ENCODE measurements at regions not wholly inside any gene's neighbourhood (a gene's known extent, or its start where the extent isn't known, plus 50 kb on each side); places are given as distances from the start of the nearest gene placed in this dataset.
A peak's percentile ranks its signal among the peaks of the same experiment; 100 is the strongest.

DNA sequence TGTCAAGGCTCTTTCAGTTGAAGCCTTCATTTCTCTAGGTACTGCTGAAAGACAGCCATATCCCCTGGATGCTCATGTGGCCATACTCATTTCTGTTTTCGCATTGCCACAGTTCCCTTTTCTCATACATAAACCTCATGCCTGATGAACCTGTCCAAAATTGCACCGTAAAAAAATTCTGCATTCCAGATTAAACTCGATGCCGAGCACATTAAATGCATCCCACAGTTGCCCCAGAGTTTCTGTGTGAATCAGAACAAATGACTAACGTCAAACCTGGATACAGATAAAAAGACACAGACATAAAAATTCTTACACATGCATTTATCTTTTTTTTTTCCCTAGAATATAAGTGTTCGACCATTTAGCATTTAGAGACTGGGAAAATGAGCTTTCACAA lies 288.2 kb downstream of the COG6 start:
- no peaks in the 10 kb centered on the region for H4K20me1 ChIP-seq (ENCODE audit: control insufficient read depth, extremely low read depth, insufficient read depth, low read length)

DNA sequence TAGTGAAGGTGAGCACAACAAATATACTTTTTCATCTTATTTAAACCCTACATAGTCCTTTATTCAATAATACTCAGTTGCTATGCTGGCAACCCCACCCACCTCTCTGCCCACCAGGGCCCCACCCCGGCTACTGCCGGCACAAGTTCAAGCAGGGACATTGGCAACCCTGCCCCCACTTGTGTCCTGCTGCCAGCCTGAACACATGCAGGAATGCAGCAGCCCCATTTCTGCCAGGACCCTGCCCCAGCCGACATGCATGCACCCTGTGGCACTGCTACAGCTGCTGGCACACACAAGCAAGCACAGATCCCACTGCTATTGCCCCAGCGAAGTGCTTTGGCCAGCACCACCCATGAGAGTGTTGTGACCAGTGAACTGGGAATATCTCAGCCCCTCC lies 289.8 kb downstream of the COG6 start:
- no peak for FAIRE-seq
- Histone ChIP-seq H3K4me3 (ENCODE audit: control insufficient read depth in 2 of 3, extremely low read depth in 1 of 3, insufficient read depth in 2 of 3, low read depth in 1 of 3, low read length in 3 of 3) (no peak overlapping the region), H3K9ac (ENCODE audit: control insufficient read depth, extremely low read depth, insufficient read depth, low read length) (no peak overlapping the region), H3K79me2 (ENCODE audit: control insufficient read depth, insufficient read depth, low read length) (no peaks in the 10 kb centered on the region), H3K4me2 (ENCODE audit: control insufficient read depth, extremely low read depth, insufficient read depth, low read depth, low read length) (no peak overlapping the region), H2AFZ (ENCODE audit: control insufficient read depth, low read length) (no peak overlapping the region), H3K9me3 (ENCODE audit: control insufficient read depth, low read depth, low read length) (no peaks in the 10 kb centered on the region), H3K9me1 (ENCODE audit: control insufficient read depth, extremely low read depth, insufficient read depth, low read length) (no peaks in the 10 kb centered on the region), H3K36me3 (ENCODE audit: control insufficient read depth in 2 of 2, extremely low read depth in 1 of 2, insufficient read depth in 2 of 2, low read length in 2 of 2) (no peaks in the 10 kb centered on the region), H3K27ac (ENCODE audit: control insufficient read depth, insufficient read depth, low read length) (no peak overlapping the region), H4K20me1 (ENCODE audit: control insufficient read depth, extremely low read depth, insufficient read depth, low read length) (no peaks in the 10 kb centered on the region), H3K4me1 (ENCODE audit: control insufficient read depth, extremely low read depth, insufficient read depth, low read length) (peaks cover 6% of the 10 kb centered on the region), H3K27me3 (ENCODE audit: control insufficient read depth, extremely low read depth, insufficient read depth, low read length) (no peaks in the 10 kb centered on the region)
- dilution Hi-C loops (cut with MboI; ENCODE audit: extremely low pct_ligation_motif_present, low sequenced_read_pairs): no loop called here
- DNase-seq (ENCODE audit: low read depth, low spot score): no peak
- no peak for TF ChIP-seq EZH2 (IDR thresholded peaks at IDR 0.05; ENCODE audit: low read length)
- TF ChIP-seq, protein P1, sequence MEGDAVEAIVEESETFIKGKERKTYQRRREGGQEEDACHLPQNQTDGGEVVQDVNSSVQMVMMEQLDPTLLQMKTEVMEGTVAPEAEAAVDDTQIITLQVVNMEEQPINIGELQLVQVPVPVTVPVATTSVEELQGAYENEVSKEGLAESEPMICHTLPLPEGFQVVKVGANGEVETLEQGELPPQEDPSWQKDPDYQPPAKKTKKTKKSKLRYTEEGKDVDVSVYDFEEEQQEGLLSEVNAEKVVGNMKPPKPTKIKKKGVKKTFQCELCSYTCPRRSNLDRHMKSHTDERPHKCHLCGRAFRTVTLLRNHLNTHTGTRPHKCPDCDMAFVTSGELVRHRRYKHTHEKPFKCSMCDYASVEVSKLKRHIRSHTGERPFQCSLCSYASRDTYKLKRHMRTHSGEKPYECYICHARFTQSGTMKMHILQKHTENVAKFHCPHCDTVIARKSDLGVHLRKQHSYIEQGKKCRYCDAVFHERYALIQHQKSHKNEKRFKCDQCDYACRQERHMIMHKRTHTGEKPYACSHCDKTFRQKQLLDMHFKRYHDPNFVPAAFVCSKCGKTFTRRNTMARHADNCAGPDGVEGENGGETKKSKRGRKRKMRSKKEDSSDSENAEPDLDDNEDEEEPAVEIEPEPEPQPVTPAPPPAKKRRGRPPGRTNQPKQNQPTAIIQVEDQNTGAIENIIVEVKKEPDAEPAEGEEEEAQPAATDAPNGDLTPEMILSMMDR (optimal IDR thresholded peaks at IDR 0.05 in 1 of 3, IDR thresholded peaks at IDR 0.05 in 1 of 3, conservative IDR thresholded peaks at IDR 0.05 in 1 of 3; ENCODE audit: extremely low read depth in 1 of 3, insufficient read depth in 2 of 3, low read length in 3 of 3): no peak

More for the DNA sequence above, 288.2 kb downstream of the COG6 start:
- Histone ChIP-seq H3K4me2 (ENCODE audit: control insufficient read depth, extremely low read depth, insufficient read depth, low read depth, low read length) (no peak overlapping the region), H3K9me3 (ENCODE audit: control insufficient read depth, low read depth, low read length) (no peaks in the 10 kb centered on the region), H3K9me1 (ENCODE audit: control insufficient read depth, extremely low read depth, insufficient read depth, low read length) (no peaks in the 10 kb centered on the region), H3K79me2 (ENCODE audit: control insufficient read depth, insufficient read depth, low read length) (no peaks in the 10 kb centered on the region), H2AFZ (ENCODE audit: control insufficient read depth, low read length) (no peak overlapping the region), H3K4me3 (ENCODE audit: control insufficient read depth in 2 of 3, extremely low read depth in 1 of 3, insufficient read depth in 2 of 3, low read depth in 1 of 3, low read length in 3 of 3) (no peak overlapping the region), H3K27ac (ENCODE audit: control insufficient read depth, insufficient read depth, low read length) (no peak overlapping the region), H3K4me1 (ENCODE audit: control insufficient read depth, extremely low read depth, insufficient read depth, low read length) (peaks cover 6% of the 10 kb centered on the region), H3K9ac (ENCODE audit: control insufficient read depth, extremely low read depth, insufficient read depth, low read length) (no peak overlapping the region), H3K36me3 (ENCODE audit: control insufficient read depth in 2 of 2, extremely low read depth in 1 of 2, insufficient read depth in 2 of 2, low read length in 2 of 2) (no peaks in the 10 kb centered on the region), H3K27me3 (ENCODE audit: control insufficient read depth, extremely low read depth, insufficient read depth, low read length) (no peaks in the 10 kb centered on the region)
- FAIRE-seq: peak; percentile 23
- dilution Hi-C loops (cut with MboI; ENCODE audit: extremely low pct_ligation_motif_present, low sequenced_read_pairs): no loop called here
- TF ChIP-seq, protein P1 (optimal IDR thresholded peaks at IDR 0.05 in 1 of 3, IDR thresholded peaks at IDR 0.05 in 1 of 3, conservative IDR thresholded peaks at IDR 0.05 in 1 of 3; ENCODE audit: extremely low read depth in 1 of 3, insufficient read depth in 2 of 3, low read length in 3 of 3): no peak
- no peak for TF ChIP-seq EZH2 (IDR thresholded peaks at IDR 0.05; ENCODE audit: low read length)
- no peak for DNase-seq (ENCODE audit: low read depth, low spot score)

Data from keratinocyte (primary cell).